NCI-H2107 (cell line): ENCODE measurements at regions not wholly inside any gene's neighbourhood (a gene's known extent, or its start where the extent isn't known, plus 50 kb on each side); places are given as distances from the start of the nearest gene placed in this dataset.

Experiments
- DNase-seq: peaks from one replicate; lab custom pipeline; 2025; lab: John Stamatoyannopoulos, UW

GRCh38 chr15:47568030-47568429 lies 149.3 kb upstream of the SEMA6D start:
- DNase-seq: no peak

- no peak for DNase-seq
Measured at GRCh38 chr15:47570044-47570443, 147.3 kb upstream of the SEMA6D start.

GRCh38 chr15:47570451-47570850 lies 146.9 kb upstream of the SEMA6D start:
- DNase-seq: no peak

- DNase-seq: no peak
Measured at GRCh38 chr15:47570881-47571640, 146.2 kb upstream of the SEMA6D start.

DNA sequence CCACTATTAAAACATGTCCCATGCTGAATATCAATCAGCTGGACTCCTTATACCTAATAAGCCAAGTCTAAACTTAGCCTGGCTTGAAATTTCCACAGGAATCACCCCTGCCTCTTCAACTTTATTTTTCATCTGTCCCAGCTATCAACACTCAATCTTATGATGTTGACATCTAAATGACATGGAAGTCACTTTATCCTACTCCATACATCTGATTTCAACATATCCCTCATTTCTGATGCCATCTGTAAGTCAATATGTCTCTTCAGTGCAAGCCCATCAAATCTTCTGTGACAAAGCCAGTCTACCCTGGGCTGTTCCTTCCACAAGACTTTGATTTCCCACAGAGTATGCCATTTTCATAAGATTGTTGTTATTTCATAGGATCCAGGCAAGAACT lies 143.6 kb upstream of the SEMA6D start:
- DNase-seq: no peak

GRCh38 chr15:47577000-47577399 lies 140.3 kb upstream of the SEMA6D start:
- no peak for DNase-seq

DNA sequence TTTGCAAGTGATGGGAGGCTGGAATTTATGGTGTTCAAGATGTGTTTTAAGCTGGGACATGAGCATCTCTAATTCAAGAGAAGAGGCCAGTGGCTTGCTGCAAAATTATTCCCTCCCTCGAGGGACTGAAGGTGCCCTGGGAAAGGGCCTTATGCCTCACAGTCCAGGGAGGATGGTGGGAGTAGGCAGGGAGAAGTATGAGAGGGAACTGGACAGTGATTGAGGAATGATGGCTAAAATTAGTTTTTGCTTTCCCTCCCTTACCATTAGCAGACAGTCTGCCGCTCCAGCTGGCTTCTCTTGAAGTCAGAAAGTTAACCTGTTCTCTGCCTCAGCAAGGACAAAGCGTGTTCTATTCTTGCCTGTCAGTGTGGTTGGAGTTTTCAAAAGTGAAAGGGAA lies 139.8 kb upstream of the SEMA6D start:
- DNase-seq: no peak

- no peak for DNase-seq
Measured at GRCh38 chr15:47582233-47582632, 135.1 kb upstream of the SEMA6D start.

DNA sequence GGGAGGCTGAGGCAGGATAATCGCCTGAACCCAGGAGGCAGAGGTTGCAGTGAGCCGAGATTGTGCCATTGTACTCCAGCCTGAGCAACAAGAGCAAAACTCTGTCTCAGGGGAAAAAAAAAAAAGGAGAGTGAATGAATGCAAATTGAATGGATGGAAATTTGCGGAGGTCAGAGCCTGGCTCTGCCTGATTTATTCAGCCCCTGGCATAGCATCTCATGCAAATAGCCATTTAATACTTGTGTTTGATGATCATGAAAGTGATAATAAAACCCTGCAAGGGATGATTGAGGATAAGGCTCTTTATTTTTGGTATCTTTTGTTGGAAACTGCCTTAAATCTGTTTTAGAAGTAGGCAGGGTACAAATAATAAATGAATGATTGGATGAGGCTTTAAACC lies 133.0 kb upstream of the SEMA6D start:
- DNase-seq: no peak

DNA sequence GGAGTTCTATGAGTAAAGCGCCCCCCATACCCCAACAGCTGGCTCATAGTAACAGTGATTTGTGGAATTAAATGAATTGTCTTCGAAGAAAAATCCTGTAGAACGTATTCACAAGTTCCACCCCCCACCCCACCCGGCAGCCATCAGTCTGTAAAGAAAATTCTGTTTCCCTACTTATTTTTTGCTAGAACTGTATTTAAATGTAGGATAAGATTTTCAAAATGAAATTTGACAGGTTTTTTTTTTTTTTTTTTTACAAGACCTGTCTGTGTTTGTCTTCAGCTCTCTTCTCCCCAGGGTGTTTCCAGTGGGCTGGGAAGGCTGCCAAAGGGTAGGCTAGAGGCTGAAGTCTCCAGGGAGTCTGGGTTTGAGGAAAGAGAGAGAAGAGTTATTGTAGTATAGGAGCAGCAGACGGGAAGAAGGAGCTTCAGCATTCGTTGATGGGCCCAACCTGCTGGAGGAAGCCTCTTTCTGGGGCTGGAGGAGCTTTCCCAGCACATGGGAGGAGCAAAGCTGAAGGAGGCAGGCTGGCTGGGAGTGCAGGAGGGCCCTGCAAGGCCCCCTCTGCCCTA lies 130.6 kb upstream of the SEMA6D start:
- DNase-seq: peak; percentile 37

GRCh38 chr15:47587940-47588802 lies 129.1 kb upstream of the SEMA6D start:
- DNase-seq: no peak

DNA sequence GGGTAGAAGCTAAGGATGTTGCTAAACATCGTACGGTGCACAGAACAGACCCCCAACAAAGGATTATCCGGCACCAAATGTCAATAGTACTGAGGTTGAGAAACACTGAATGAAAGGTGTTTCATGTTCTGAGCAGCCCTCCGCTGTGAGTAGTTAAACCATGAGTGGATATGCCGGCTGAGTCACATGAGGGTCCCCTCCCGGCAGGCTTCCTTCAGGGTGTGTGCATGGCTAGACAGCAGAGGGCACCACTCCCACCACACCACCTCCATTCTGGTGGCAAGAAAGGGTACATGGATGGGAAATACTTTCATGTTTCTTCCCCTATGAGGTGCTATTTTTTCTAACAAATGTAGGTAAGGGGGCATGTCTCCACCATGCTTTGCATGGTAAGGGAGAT lies 128.3 kb upstream of the SEMA6D start:
- no peak for DNase-seq

DNA sequence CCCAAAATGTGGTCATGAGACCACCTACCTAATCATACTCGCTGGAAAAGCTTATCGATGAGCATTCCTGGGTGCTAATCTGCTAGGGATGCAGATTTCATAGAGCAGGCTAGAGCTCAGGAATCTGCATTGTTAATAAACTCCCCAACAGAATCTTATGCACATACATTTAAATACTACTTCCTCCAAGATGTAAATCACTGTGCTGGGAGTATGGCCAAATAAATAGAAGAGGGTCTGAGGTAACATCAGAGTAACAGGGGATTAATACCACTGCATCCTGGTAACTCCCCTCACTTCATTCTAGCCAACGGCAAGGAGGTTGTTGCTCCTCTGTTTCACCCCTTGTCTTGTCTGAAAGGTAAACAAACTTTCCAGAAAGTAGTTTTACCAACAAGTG lies 118.3 kb upstream of the SEMA6D start:
- no peak for DNase-seq

- no peak for DNase-seq
Measured at GRCh38 chr15:47599806-47600205, 117.5 kb upstream of the SEMA6D start.

- DNase-seq: no peak
Measured at GRCh38 chr15:47602121-47602520, 115.2 kb upstream of the SEMA6D start.

GRCh38 chr15:47603026-47603425 lies 114.3 kb upstream of the SEMA6D start:
- no peak for DNase-seq

GRCh38 chr15:47607695-47608094 lies 109.6 kb upstream of the SEMA6D start:
- no peak for DNase-seq

DNA sequence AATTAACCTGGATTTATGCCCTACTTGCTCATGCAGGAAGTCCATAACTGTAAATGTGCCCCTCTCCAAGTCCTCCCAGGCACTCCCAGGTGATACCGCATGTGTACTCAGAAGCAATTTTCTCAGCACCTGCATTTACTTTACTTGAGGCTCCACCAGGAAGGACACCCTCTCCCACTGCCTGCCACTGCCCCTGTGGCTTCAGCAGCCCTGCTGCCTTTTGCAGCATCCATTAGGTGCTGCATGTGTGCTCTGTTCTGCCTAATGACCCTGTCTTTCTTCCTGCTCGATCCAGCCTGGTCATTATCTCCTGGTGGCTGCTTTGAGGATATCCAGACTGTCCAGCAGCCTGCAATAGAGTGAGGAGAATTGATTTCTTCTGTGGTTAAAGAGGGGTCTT lies 107.6 kb upstream of the SEMA6D start:
- DNase-seq: no peak

- no peak for DNase-seq
Measured at GRCh38 chr15:47610736-47611135, 106.6 kb upstream of the SEMA6D start.

DNA sequence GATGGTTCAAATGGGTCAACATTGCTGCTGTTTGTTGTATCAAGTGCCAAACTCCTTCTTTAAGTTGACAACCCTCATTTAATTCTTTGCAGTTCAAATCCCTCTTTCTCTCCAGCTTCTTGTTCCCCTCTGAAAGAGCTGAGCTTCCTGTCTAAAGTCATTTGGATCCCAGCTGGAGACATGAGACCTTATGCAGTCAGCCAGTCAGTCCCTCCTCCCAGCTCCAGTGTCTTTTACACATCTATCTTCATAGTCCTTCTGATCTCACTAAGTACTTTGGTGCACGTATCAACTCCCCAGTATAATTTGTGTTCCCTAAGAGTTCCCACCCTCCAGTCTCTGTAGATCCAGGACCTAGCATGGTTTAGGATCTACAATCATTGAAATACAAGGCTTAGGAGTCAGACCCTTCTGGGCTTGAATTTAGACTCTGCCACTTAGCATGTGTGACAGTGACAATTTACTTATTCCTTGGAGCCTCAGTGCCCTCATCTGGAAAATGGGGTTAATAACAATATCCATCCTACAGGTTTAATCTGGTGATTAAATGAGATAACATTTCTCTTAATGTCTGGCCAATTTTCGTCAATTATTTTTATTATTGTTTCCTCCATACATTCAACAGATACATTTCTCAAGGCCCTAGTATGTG lies 102.8 kb upstream of the SEMA6D start:
- DNase-seq: no peak

GRCh38 chr15:47616876-47617275 lies 100.4 kb upstream of the SEMA6D start:
- DNase-seq: no peak

- no peak for DNase-seq
Measured at GRCh38 chr15:47618241-47618640, 99.1 kb upstream of the SEMA6D start.
